ENCODE measurements at regions not wholly inside any gene's neighbourhood (a gene's known extent, or its start where the extent isn't known, plus 50 kb on each side); places are given as distances from the start of the nearest gene placed in this dataset.

DNA sequence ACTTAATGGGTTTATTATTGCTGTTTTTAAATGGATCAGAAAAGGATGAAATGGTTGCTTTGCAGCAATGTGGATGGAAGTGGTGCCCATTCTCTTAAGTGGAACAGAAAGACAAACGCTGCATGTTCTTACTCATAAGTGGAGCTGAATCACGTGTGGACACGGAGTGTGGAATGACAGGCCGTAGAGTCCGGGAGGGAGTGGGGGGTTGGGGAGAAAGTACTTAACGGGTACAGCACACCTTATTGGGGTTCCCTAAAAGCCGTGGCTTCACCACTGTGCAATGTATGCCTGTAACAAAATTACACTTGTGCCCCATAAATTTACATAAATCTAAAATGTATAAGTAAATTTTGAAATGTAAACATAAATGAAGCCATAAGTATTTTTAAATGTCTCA lies 64.0 kb upstream of the CTDP1 start:
- TF ChIP-seq, protein P1, sequence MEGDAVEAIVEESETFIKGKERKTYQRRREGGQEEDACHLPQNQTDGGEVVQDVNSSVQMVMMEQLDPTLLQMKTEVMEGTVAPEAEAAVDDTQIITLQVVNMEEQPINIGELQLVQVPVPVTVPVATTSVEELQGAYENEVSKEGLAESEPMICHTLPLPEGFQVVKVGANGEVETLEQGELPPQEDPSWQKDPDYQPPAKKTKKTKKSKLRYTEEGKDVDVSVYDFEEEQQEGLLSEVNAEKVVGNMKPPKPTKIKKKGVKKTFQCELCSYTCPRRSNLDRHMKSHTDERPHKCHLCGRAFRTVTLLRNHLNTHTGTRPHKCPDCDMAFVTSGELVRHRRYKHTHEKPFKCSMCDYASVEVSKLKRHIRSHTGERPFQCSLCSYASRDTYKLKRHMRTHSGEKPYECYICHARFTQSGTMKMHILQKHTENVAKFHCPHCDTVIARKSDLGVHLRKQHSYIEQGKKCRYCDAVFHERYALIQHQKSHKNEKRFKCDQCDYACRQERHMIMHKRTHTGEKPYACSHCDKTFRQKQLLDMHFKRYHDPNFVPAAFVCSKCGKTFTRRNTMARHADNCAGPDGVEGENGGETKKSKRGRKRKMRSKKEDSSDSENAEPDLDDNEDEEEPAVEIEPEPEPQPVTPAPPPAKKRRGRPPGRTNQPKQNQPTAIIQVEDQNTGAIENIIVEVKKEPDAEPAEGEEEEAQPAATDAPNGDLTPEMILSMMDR (IDR thresholded peaks at IDR 0.05; ENCODE audit: low read length), result no peak
- TF ChIP-seq EZH2 (optimal IDR thresholded peaks at IDR 0.05; ENCODE audit: low read depth, low read length), result no peak

All from MM.1S (cell line).